Stimulated activated CD8-positive, alpha-beta memory T cell treated with anti-CD3 and anti-CD28 coated beads, Interleukin-4, amount 100 ng/mL, for 4 hours (primary cell): ENCODE measurements at regions not wholly inside any gene's neighbourhood (a gene's known extent, or its start where the extent isn't known, plus 50 kb on each side); places are given as distances from the start of the nearest gene placed in this dataset.

Experiments
- DNase-seq, 2 donors: peaks; one replicate each; pipeline ENCODE4 v3.0.0-alpha.2; 2020; ENCODE audit warnings: low read depth in 2 of 2, low spot score in 1 of 2

DNA sequence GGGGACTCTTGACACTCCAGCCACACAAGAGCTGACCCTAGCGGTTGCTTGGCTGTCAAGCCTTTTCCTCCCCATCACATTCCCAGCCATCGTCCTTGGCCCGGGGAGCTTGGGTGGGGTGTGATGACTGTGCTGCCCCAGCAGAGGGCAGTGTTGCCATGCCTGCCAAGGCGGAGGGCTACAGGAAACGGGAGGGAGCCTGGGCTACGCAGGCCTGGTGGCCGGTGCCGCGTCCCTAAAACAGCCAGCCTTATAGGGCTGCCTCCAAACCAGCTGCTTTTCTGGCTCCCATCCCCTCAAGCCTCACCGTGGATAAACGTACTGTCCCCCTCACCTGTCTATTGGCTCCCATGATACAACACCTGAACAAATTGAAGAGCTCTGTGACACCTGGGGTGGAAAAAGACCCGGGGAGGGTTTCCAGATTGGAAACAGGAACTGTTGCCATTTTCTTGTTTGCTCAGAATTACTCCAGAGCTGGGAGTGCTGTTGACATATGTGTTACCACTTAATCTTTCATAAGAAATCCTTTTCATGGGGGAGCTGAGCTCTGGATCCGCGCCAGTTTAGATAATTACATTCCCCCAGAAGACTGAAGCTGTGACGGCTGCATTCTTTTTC, 72.8 kb upstream of the ASTN2 start:
- DNase-seq: no peak

DNA sequence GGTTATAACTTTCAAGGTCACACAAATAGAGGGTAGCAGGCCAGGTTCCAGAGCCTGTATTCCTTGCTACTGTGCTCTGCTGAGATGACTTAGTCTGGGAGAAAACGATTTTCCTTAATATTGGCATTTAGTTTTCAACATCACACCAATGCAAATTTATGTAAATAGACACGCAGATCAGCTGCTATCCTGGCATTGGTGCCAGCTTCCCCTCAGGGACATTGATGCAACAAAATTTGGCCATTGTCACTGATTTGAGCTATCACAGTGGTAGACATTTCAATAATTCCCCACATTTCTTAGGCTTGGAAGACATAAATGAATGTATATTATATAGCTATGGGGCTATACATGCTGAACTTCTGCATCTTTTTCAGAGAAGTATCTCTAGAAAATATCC, 71.6 kb upstream of the ASTN2 start:
- DNase-seq: no peak

DNA sequence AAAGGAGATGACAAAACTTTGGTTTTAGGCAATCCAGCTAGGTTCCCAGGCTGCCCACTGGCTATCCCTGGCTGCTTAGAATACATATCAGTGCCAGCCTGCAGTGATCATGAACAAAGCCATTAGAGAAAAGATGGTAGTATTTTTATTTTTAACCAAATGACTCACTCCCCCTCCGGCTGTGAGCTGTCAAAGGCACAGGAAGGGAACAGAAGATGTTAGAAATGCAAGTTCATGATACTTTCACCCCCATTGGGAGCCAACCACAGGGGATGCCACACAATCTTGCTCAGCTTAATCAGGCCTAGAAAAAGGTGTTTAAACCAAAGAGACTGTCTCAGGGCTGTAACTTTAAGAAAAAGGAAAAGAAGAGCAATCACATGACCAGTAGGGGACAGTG, 70.3 kb upstream of the ASTN2 start:
- DNase-seq: no peak

DNA sequence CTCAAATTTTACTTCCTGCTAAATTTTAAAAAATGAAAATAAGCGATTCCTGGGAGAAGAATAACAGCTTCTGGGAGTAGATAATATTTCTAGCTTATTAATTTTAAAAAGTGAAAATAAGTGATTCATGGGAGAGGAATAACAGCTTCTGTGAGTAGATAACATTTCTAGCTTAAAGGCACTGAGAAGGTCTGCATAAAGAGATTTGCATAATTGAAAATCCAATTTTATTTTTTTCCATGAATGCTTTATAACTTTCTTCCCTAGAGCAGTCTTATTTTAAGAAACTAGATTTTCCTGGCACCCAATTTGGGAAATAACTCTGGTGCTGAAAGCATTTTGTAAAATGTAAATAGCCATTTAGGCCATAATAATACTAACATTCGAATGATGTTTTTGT, 65.9 kb upstream of the ASTN2 start:
- DNase-seq: no peak

GRCh38 chr9:117480253-117480652, 65.4 kb upstream of the ASTN2 start:
- DNase-seq: no peak

DNA sequence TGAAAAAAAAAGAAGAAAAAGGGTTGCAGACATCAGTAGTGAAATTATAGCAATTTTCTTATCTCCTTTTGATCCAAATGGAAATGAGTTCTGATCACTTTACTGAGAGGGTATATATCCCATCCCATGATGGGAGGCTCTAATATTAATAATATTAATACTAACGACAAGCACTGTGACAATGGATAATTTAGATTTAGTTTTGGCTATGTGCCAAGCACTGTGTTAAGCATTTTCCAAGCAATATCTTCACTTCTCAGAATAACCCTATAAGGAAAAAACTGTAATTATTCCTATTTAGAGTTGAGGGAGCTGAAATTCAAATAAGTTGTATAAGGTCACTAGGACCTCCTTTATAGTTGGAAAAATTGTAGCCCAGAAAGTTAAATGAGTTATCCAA, 58.4 kb upstream of the ASTN2 start:
- no peak for DNase-seq

DNA sequence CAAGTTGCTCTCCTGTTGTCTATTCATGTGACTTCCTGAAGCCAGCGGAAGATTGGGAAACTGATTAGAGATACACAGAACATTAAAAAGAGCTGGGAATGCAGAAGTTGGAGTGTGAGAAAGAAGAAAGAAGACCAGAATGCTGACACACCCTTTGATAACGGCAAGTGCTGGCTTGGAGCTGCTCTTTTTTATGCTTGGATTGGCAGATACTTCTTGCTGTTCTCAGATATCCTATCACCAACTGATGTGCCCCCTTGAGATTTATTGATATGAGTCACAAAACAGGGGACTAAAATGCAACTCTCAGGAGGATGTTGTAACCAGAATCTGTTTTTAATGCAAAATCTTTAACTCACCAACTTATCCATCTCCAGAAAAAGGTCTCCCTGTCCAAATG, 56.0 kb upstream of the ASTN2 start:
- DNase-seq: no peak

DNA sequence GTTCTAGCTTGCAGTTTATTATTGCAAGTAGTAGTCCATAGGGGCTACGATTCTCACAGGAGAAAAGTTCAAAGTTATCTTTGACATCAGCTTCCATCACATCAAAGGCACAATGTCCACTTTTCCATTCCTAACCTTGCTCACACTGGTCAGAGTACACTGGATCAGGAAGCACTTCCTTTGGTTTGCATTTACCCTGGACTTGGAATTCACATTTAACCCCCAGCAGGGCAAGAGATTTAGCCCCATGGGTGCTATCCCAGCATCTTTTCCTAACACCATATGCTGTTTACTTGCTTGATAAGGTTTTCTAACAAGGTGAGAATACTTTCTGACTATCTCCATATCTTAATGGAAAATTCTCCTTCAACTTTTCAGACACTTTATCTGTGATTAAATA, 55.6 kb upstream of the ASTN2 start:
- no peak for DNase-seq

GRCh38 chr9:117466111-117466510, 51.3 kb upstream of the ASTN2 start:
- DNase-seq: no peak

GRCh38 chr9:117465706-117466105, 50.8 kb upstream of the ASTN2 start:
- no peak for DNase-seq

DNA sequence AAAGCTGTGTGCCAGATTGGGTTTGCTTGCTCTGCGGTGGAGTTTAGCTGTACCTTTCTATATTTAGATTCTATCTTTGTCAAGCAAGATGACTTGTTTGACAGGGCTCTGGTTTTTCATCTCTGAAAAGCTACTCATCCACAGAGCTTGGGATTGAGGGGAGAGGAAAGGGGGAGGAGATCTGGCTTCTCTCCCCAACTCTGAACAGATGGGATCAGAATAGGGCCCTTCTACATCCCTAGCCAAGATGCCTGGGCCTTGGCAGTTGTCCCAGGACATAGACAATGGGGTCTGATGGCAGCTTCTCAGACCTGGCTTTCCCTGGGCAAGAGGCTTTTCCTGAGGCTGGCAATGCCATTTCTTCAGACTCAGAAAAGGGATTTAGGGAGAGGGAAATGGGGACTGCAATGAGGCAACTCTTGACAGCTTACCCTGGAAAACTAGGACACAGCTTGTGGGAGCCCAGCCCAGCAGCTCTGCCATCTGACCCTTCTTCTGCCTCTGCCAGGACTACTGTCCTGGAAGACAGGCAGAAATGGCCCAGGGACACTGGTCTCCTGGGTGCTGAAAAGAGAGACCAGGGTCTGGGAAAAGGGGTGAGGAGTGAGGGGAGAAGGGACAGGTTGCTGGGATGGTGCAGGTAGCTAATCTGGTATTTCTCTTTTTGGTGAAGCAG, 50.2 kb upstream of the ASTN2 start:
- no peak for DNase-seq
